Fibroblast of lung (primary cell): ENCODE measurements at regions not wholly inside any gene's neighbourhood (a gene's known extent, or its start where the extent isn't known, plus 50 kb on each side); places are given as distances from the start of the nearest gene placed in this dataset.

Source experiments
- DNase-seq, 2 donors: peaks; one replicate each; pipeline versions ENCODE4 v3.0.0 to v3.0.0-alpha.2; 2010; ENCODE audit warnings: low read depth in 2 of 2
- H2AFZ ChIP-seq: 2 replicates; pipeline ENCODE4 v1.5.1; 2012; ENCODE audit warnings: low read length, control low read depth, inconsistent platforms
- H3K27ac ChIP-seq: 2 replicates; pipeline ENCODE4 v1.5.1; 2011; ENCODE audit warnings: low read length, control low read depth; ENCODE audit not compliant: insufficient read depth
- H3K27me3 ChIP-seq: 2 replicates; pipeline ENCODE4 v1.5.1; 2011; ENCODE audit warnings: mild to moderate bottlenecking, low read length; ENCODE audit not compliant: control insufficient read depth, insufficient read depth
- H3K36me3 ChIP-seq: 2 replicates; pipeline ENCODE4 v1.5.1; 2011; ENCODE audit warnings: low read length; ENCODE audit not compliant: control insufficient read depth, insufficient read depth
- H3K4me1 ChIP-seq: 2 replicates; pipeline ENCODE4 v1.5.1; 2011; ENCODE audit warnings: low read length; ENCODE audit not compliant: control insufficient read depth, insufficient read depth; ENCODE audit errors: extremely low read depth
- H3K4me2 ChIP-seq: 2 replicates; pipeline ENCODE4 v1.5.1; 2011; ENCODE audit warnings: low read length, control low read depth; ENCODE audit not compliant: insufficient read depth; ENCODE audit errors: extremely low read depth
- H3K4me3 ChIP-seq, 4 experiments: fragments of 200-600 bp in 1 of 4; sonication (generic) in 1 of 4; replicated peaks in 1 of 4; 2 replicates each; pipeline ENCODE4 v1.5.1; 2011 to 2016; ENCODE audit warnings: low read length in 4 of 4, low read depth in 3 of 4, mild to moderate bottlenecking in 3 of 4, control low read depth in 2 of 4, inconsistent platforms in 1 of 4, mixed read lengths in 1 of 4; ENCODE audit not compliant: insufficient read depth in 1 of 4; ENCODE audit errors: control extremely low read depth in 1 of 4
- H3K79me2 ChIP-seq: 2 replicates; pipeline ENCODE4 v1.5.1; 2012; ENCODE audit warnings: mild to moderate bottlenecking, low read length, inconsistent platforms; ENCODE audit not compliant: control insufficient read depth, insufficient read depth
- H3K9ac ChIP-seq: 2 replicates; pipeline ENCODE4 v1.5.1; 2011; ENCODE audit warnings: mild to moderate bottlenecking, low read length, control low read depth; ENCODE audit not compliant: insufficient read depth
- H3K9me3 ChIP-seq: 2 replicates; pipeline ENCODE4 v1.5.1; 2012; ENCODE audit warnings: low read depth, low read length; ENCODE audit not compliant: control insufficient read depth, insufficient read depth
- H4K20me1 ChIP-seq: 2 replicates; pipeline ENCODE4 v1.5.1; 2011; ENCODE audit warnings: low read length; ENCODE audit not compliant: control insufficient read depth, insufficient read depth; ENCODE audit errors: extremely low read depth
- EZH2 ChIP-seq: IDR thresholded peaks from 2 replicates; pipeline ENCODE4 v1.5.1; 2012; ENCODE audit warnings: low read length, control low read depth, mild to moderate bottlenecking; ENCODE audit errors: missing control alignments
- TF ChIP-seq, protein P1 (sequence below), 2 donors: IDR thresholded peaks in 1 of 2; conservative IDR thresholded peaks in 1 of 2; 1 replicate in 1 of 2; 2 replicates in 1 of 2; pipeline ENCODE4 v1.5.1; 2011 to 2012; ENCODE audit warnings: low read length in 2 of 2, control low read depth in 1 of 2, inconsistent platforms in 1 of 2, low read depth in 1 of 2, mild to moderate bottlenecking in 1 of 2

- no peaks in the 10 kb centered on the region for H3K9me3 ChIP-seq
- H3K4me3 ChIP-seq = no peak overlapping the region
- H3K27ac ChIP-seq = no peak overlapping the region
- no peaks in the 10 kb centered on the region for H3K36me3 ChIP-seq
- no peak overlapping the region for H3K9ac ChIP-seq
- H4K20me1 ChIP-seq = no peaks in the 10 kb centered on the region
- H3K4me2 ChIP-seq = no peak overlapping the region
- no peak for DNase-seq
- H3K27me3 ChIP-seq = no peaks in the 10 kb centered on the region
- H3K4me1 ChIP-seq = no peaks in the 10 kb centered on the region
- TF ChIP-seq, protein P1, sequence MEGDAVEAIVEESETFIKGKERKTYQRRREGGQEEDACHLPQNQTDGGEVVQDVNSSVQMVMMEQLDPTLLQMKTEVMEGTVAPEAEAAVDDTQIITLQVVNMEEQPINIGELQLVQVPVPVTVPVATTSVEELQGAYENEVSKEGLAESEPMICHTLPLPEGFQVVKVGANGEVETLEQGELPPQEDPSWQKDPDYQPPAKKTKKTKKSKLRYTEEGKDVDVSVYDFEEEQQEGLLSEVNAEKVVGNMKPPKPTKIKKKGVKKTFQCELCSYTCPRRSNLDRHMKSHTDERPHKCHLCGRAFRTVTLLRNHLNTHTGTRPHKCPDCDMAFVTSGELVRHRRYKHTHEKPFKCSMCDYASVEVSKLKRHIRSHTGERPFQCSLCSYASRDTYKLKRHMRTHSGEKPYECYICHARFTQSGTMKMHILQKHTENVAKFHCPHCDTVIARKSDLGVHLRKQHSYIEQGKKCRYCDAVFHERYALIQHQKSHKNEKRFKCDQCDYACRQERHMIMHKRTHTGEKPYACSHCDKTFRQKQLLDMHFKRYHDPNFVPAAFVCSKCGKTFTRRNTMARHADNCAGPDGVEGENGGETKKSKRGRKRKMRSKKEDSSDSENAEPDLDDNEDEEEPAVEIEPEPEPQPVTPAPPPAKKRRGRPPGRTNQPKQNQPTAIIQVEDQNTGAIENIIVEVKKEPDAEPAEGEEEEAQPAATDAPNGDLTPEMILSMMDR (conservative IDR thresholded peaks at IDR 0.05 in 1 of 2, IDR thresholded peaks at IDR 0.05 in 1 of 2; ENCODE audit: low read depth in 1 of 2, low read length in 2 of 2) = no peak
- TF ChIP-seq EZH2 = no peak
- H2AFZ ChIP-seq = no peak overlapping the region
- H3K79me2 ChIP-seq = no peaks in the 10 kb centered on the region
Observed at GRCh38 chr5:121741156-121741555, 110.5 kb upstream of the FTMT start.

- no peak overlapping the region for H3K4me2 ChIP-seq
- no peaks in the 10 kb centered on the region for H3K27me3 ChIP-seq
Observed at GRCh38 chr5:121744577-121744976, 107.1 kb upstream of the FTMT start.

GRCh38 chr5:121745407-121745806 is 106.3 kb upstream of the FTMT start:
- Histone ChIP-seq H2AFZ (no peak overlapping the region), H3K9ac (no peak overlapping the region), H3K27me3 (no peaks in the 10 kb centered on the region), H3K36me3 (no peaks in the 10 kb centered on the region), H3K4me2 (no peak overlapping the region), H4K20me1 (no peaks in the 10 kb centered on the region), H3K27ac (no peak overlapping the region), H3K4me1 (no peaks in the 10 kb centered on the region), H3K9me3 (no peaks in the 10 kb centered on the region), H3K79me2 (no peaks in the 10 kb centered on the region), H3K4me3 (no peak overlapping the region)
- no peak for DNase-seq
- TF ChIP-seq, protein P1 (conservative IDR thresholded peaks at IDR 0.05 in 1 of 2, IDR thresholded peaks at IDR 0.05 in 1 of 2; ENCODE audit: low read depth in 1 of 2, low read length in 2 of 2) = no peak
- no peak for TF ChIP-seq EZH2

More at GRCh38 chr5:121744577-121744976, 107.1 kb upstream of the FTMT start:
- H3K9me3 ChIP-seq = no peaks in the 10 kb centered on the region
- TF ChIP-seq, protein P1 (conservative IDR thresholded peaks at IDR 0.05 in 1 of 2, IDR thresholded peaks at IDR 0.05 in 1 of 2; ENCODE audit: low read depth in 1 of 2, low read length in 2 of 2) = no peak
- TF ChIP-seq EZH2 = no peak
- no peaks in the 10 kb centered on the region for H3K79me2 ChIP-seq
- no peak for DNase-seq
- no peak overlapping the region for H3K9ac ChIP-seq
- H3K36me3 ChIP-seq = no peaks in the 10 kb centered on the region
- no peaks in the 10 kb centered on the region for H3K4me1 ChIP-seq
- no peak overlapping the region for H2AFZ ChIP-seq
- no peaks in the 10 kb centered on the region for H4K20me1 ChIP-seq
- H3K27ac ChIP-seq = no peak overlapping the region
- H3K4me3 ChIP-seq = no peak overlapping the region
